ENCODE measurements at regions not wholly inside any gene's neighbourhood (a gene's known extent, or its start where the extent isn't known, plus 50 kb on each side); places are given as distances from the start of the nearest gene placed in this dataset.
"Not testable (repeated sequence)": the region's sequence is repeated elsewhere in the genome, so short reads cannot be mapped to it uniquely, and the experiment has no call there.

DNA sequence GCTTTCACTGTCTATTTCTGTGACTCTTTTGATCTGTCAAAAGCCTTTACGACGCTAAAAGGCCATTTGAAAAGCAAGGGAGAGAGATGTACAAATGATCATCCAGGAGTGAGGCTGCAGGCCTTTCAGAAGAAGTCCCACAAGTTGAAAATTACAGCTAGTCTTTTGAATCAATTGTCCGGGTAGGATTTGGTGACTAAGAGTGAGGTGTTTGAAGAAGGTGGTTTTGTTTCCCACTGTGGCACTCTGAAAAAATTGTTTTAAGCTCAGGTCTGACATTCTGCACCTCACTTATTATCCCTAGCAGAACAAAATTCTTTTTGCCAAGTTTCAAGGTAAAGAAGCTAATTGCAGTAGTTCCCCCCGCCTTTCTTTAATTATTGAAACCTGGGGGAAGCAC, 50.8 kb upstream of the TMEM108 start:
- DNase-seq: no peak

DNA sequence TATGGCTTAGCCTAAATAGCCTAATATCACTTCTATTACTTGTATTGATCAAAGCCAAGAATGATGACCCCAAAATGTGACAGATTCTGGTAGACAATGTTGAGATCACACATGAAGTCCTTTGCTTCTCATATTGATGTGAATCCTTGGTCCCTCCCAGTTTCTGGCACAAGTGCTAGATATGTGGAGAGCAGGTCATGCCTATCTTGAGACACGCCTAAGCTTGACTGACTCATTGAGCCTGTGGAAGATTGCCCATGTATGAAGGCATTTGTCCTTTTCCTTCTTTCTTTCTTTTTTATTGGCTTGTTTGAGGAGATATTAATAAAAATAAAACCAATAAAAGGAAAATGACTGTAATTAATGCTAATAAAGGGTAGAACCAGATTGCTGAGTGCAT, 54.0 kb upstream of the TMEM108 start:
- DNase-seq: no peak

DNA sequence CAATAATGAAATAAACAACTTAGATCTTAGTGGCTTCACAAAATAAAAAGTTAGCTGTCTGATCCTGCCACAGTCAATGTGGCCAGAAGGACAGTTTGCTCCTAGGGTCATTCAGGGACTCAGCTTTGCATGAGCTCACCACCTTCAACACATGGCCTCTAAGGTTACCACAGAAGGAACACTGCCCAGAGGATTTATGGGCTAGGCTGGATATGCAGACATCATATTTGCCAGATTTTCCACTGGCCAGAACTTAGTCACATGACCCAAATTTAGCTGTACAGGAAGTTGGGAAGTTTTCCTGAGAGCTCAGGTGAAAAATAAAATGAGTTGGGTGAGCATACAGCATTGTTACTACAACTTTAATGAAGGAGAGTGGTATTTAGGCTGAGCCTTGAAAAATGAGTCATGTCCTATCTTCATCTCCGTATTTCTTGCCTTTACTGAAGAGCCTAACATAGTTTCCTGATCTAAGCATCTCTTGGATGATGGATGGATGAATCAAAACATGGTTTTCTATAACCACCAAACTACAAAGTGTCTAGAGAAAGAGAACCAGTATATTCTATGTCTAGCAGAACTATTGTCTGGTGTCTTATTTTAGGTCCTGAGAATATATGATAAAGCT, 54.9 kb upstream of the TMEM108 start:
- no peak for DNase-seq

DNA sequence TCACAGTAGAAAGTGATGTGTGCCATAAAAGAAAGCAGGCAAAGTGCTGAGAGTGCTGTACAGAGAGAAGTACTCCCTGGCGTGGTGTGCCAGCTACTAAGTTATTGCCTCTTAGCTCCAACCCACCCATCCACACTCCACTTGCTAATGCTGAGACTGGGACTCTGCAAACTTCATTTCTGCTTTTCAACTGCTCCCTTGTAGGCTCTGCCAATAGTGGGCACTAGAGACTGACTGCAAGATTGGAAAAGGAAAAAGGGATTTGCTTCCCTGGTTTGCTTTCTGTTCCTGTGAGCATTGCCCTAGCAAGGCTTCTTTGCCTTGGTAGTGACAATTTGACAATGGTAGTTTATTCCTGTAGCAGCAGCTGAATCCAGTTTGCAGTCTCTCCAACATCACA, 56.5 kb upstream of the TMEM108 start:
- no peak for DNase-seq

DNA sequence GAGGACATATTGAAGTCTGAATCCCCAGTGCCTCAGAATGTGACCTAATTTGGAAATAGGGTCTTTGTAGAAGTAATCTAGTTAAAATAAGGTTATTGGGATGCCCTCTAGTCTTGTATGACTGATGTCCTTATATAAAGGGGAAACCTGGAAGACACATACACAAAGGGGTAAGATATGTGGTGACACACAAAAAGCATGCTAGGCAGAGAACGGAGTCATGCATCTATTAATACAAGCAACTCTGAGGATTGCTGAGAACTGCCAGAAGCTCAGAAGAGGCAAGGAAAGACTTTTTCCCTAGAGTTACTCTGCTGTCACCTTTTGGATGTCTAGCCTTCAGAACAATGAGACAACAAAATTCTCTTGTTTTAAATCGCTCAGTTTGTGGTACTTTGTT, 58.1 kb upstream of the TMEM108 start:
- no peak for DNase-seq

DNA sequence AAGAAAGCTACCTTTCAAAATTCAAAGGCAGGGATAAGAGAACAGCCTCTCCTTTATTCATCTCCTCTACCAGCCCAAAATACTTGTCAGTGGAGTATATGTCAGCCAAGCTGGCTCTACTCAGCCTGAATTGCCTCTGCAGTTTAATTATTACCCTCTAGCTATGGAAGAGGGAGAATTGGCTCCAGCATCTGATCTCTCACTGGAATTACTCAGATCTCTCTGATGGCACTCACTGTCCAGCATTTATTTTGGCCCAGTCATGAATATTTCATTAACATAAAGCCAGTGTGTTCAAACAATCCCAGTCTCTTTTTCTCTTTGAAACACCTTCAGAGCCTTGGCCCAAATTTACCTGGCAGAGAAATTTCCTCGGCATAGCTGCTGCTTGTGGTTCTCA, 58.6 kb upstream of the TMEM108 start:
- DNase-seq: no peak

DNA sequence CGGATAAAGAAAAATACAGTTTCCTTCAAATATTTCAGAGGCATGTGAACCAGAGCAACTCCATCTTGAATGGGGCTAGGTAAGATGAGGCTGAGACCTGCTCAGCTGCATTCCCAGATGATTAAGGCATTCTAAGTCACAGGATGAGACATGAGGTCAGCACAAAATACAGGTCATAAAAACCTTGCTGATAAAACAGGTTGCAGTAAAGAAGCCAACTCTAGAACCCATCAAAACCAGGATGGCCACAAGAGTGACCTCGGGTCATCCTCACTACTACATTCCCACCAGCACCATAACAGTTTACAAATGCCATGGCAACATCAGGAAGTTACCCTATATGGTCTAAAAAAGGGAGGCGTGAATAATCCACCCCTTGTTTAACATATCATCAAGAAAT, 59.2 kb upstream of the TMEM108 start:
- not testable (repeated sequence) for DNase-seq

DNA sequence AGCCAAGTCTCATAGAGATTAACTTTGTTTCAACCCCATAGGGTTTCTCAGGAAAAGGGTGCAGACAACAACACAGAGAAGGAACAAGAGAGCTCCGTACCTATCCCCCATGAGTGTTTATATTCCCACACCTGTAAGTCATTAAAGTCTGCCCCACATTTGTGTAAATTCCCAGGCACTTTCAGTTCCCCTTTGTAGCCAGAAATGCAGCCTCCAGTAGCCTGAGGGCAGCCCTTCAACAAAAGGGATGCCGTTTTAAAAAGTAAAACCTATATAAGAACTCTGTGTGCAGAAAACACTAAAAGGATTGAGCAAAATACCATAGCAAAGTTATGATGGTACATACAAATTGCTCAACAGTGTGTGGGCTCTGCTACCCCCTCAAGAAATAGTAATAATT, 59.7 kb upstream of the TMEM108 start:
- no peak for DNase-seq

DNA sequence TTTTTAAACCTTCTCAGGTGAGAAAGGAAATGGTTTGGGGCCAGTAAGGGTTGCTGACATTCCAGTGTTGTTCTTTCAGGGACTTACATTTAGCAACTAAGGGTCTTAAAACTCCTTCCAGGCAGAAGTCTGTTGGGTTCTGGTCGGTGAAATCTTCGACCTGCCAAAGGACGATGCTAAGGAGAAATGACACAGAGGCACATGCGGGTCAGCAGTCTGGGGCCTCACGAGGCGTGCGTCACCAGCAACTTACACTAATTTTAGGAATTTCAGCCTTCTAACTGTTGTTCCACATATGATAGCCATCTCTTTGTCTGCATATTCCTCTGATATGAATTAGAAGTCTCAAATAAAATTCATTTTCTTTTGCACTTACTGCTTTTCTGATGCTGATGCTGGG, 64.1 kb upstream of the TMEM108 start:
- DNase-seq: no peak

DNA sequence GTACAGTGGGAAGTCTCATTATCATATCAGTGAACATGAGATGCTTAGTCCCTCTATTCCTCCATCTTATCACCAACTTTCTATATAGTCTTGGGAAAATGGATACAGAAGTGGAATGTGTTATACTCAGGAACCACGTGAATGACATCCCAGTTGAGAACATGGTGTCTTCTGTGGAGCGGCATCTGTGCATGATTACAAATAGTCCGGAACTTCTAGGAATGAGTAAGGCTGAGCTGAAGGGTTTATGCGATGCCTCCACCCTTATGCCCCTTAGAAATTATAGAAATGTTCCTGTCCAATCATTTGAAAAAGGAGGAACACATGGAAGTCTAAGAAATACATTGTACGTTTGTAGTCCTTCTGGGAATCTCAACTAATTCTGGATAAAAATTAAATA, 64.8 kb upstream of the TMEM108 start:
- DNase-seq: no peak

DNA sequence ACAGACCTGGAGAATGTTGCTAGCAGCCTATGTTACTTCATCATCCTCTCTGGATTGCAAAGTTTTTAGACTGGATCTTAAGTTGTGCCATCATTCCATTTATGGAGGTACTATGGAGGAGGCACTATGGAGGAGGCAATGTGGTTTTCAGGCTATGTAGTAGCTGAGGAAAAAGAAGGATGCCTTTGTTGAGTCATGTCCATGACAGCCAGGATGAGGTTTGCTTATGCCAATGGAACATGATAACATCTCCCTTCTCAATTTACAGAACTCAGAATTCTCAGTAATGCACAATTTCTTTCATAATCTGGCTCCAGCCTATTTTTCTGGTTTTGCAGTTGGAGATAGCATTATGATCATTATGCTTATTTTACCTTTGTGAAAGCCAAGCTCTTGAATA, 65.9 kb upstream of the TMEM108 start:
- no peak for DNase-seq

DNA sequence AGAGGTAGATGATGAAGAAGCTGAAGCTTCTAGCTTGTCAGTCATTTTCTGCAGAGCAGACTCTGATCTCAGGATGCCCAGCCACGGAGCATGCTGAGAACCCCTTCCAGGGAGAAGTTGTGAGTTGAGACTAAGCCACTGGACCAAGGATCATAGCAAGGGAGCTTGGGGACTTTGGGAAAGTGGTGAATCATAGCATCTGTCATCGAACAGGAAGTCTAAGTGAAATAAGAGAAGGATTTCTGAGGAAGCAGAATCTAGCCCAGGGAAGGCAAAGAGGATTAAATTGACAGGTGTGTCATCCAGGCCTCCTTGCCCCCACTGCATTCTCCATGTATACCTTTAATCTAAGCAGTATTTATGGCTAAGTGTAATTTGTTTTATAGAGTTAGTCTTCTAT, 71.8 kb upstream of the TMEM108 start:
- DNase-seq: no peak

DNA sequence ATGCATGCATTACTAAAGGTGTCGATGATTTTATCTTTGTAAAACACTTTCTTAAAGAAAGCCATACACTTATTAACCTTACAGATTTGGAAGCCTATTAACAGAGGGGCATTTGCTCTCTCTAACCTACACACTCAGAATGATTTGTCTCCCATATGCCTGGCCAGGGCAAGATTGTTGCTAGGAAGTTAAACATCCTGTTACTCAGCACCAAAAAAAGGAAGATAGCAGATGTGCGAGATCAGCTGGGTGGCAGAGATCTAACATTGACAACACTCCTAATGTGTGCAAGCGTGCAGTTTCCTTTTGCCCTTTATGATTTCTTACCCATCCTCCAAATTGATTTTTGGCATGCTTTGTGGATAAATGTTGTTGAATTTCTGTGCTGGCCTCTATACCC, 73.9 kb upstream of the TMEM108 start:
- no peak for DNase-seq

DNA sequence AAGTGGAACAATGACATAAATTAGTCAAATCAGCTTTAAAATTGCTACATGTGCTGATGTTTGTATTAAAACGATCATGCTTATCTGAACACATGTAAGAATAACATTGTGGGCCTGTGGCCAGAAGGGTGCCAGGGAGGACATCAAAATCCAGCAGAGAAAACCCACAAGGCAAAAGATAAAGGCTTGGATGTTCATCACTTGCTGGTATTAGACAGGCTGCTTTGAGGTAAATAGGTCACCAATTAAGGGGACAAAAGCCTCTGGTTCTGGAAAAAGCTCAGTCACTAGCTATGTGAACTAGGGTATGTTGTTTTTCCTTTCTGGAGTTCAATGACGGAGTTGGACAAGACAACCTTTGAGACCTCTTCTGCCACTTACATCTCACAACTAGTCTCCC, 74.4 kb upstream of the TMEM108 start:
- DNase-seq: no peak

DNA sequence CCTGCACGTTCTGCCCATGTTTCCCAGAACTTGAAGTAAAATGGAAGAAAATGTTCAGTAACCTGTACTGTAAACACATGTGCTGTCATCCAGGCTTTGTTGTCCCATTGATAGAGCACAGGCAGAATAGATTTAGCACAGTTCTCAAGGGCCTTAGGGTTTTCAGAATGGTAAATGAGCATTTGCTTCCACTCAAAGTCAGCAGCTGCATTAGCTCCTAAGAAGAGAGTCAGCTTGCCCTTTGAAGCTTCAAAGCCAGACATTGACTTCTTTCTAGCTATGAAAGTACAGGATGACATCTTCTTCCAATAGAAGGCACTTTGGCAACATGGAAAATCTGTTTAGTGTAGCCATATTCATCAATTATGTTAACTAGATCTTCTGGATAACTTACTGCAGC, 76.2 kb upstream of the TMEM108 start:
- DNase-seq: no peak

DNA sequence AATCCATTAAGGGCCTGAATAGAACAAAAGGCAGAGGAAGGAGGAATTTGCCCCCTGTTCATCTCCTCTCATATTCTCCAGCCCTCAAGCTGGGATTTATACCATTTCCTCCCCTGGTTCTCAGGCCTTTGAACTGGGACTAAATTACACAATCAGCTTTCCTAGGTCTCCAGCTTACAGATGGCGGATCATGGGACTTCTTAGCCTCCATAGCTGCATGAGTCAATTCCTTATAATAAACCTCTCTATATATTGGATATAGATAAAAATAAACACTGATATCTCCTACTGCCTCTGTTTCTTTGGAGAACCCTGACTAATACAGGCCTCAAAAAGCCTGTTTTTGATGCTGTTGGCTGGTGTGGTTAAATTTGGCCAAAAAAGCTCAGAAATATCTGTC, 84.5 kb upstream of the TMEM108 start:
- DNase-seq: no peak

DNA sequence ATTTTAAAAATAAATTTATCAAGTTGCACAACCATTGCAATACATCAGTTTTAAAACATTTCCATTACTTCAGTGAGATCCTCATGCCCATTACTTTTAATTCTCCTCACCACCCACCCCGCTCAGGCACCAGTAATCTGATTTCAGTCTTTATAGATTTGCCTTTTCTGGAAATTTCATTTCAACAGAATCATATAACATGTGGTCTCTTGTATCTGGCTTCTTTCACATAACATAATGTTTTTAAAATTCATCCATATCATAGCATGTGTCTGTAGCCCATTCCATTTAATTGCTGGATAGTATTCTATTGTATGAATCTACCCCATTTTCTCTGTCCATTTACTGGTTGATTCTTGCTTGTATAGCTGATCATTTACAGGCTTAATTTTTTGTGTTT, 110.3 kb upstream of the TMEM108 start:
- DNase-seq: no peak

DNA sequence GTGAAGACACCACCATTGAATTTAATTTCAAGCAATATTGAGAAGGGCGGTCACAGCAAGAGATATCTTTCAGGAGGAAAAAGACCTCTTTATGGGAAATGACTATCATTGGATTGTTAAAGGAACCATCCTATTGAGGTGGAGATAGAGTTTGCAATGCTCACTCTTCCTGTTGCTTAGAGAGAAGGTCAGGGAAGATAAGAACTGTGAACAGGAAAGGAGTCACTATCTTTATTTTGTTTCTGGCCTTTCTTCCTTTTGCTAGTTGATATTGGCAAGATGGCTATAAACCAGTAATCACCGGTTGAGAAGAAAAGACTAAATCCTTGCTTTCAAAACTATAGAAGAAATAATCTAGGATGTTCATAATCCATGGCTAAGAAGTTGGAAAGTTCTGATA, 112.1 kb upstream of the TMEM108 start:
- DNase-seq: no peak

DNA sequence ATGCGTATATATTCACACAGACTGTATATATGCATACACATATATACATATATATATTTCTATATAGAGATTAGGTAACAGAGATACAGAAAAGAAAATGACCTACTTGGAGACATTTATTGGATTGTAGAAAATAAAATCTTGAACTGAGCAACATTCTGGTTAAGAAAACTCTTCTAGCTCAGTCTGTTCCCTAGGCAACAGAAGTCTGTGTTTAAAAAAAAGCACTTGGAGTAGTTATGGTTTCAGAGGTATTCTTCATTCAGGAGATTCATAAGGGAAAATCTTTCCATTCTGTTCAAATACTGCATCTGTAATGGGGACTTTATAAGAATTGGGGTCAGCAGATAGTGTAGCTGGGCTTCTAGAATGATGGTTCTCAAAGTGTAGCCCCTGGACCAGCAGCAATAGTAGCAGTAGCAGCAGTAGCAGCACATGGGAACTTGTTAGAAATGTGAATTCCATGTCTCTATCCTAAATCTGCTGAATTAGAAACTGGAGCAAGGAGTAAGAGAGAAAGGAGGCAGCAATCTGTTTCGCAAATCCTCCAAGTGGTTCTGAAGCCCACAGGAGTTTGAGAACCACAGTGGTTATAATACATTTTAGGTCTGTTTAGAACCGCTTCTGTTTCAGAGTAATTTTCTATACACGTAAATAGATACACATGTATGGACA, 112.8 kb upstream of the TMEM108 start:
- no peak for DNase-seq

DNA sequence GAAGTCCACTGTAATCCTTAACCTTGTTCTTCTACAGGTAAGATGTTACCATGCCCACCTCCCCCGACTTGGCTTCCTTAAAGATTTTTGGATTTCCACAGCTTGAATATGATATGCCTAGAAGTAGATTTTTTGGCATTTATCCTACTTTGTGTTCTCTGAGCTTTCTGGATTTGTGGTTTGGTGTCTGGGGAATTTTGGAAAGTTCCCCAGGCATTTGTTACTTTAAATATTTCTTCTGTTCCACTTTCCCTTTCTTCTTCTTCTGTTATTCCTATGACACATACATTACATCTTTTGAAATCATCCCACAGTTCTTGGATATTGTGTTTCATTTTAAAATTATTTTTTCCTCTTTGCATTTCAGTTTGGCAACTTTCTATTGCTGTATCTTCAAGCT, 122.1 kb upstream of the TMEM108 start:
- no peak for DNase-seq

DNA sequence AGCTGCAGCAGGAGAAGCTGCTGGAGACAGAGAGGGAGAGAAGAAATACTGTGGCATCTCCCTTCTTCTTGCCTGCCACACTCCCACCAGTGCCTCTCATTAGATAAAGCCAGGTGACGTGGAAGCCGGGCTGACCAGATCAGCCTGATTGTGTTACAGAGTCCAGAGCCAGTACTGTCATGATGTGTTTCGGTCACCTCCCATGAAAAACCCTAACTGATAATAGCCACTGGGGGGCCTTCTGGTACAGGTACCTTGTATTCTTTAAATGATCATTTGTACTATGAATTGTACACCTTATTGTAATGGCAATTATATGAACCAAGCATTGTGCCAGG, 125.8 kb upstream of the TMEM108 start:
- DNase-seq: no peak

DNA sequence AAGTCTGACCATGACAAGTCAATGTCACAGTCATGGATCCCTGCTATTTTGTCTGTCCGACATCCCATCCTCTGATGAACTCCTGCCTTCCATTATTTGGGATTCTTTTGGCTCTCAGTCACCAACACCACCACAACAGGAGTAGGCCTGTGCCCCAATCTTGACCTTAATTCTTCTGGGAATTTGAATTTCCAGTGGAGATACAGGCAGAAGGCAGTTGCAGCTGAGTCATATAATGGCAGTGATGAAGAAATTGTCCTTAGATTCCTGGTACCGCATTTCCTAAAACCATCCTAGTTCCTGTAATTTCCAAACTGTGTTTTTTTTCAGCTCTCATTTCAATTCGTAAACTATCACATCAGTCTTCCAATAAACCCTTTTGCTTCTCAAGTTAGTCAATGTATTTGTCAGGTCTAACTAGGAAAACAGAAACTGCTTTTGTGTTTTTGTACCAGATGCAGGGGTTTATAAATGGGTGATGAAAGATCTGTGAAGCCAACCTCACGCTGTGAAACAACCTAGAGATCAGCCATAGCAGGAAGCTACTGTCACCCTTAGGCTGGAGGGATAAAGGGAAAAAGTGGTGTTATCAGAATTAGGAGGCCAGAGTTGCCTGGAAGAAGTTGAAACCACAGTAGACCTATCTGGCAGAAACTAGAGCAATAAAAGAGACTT, 126.3 kb upstream of the TMEM108 start:
- no peak for DNase-seq

DNA sequence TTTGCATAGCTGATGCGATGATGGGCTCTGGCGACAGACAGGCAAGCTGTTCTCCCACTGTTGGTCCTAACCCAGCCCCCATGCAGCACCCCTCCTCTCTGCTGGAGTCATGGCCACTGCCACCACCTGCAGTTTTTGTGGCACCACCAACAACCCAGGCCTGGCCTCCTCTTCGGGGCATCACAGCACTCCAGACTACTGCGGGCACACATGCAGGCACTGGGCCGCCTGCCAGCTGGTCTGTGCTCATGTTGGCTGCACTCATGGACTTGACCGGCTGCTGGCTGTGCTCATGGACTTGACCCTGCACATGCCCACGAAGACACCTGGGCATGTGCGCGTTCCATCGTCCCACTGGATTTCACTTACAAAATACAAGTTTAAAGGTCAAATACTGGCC, 130.9 kb upstream of the TMEM108 start:
- no peak for DNase-seq

DNA sequence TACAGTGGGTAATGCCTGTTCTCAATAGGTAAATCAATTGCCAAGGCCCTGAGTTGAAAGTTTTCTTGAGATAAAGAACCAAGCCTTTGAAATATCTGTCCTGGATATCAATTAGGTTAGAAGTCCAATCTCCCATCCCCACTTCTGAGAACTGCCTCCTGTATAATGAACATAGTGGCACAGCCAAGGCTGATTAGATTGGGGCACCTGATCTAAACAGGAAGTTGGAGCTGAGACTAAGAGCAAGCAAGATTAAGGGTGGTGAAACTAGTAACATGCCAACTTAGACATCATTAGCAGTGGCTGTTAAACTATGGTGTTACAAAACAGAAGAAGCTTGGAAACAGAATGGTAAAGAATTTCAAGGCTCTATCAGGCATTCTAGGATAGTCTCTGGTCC, 137.7 kb upstream of the TMEM108 start:
- DNase-seq: no peak

DNA sequence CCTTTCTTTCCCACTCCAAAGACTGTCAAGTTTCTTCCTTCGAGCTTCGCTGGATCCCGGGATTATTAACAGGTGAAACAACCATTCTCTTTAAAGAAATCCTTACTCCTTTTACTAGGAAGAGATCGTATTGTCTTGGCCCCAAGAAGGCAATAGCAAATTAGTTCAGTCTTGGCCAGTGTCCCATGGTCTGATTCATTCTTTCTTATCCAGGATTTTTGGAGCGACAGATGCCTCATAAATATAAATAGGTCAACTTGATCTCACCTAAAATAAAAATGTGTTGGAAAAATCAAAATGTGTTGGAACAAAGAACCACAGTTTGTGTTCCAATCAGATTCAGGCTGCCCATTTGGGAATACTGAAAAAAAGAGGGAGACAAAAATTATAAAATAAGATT, 140.1 kb upstream of the TMEM108 start:
- no peak for DNase-seq

Measured in NCI-H1092 (cell line).